Embryonic facial prominence (tissue), 1 donor: ENCODE measurements at regions not wholly inside any gene's neighbourhood (a gene's known extent, or its start where the extent isn't known, plus 50 kb on each side); places are given as distances from the start of the nearest gene placed in this dataset.

Experiments
- DNase-seq: peaks from one replicate; pipeline ENCODE4 v3.0.0-alpha.2; 2016; ENCODE audit errors: extremely low spot score

GRCh38 chr9:129240581-129241211 is 62.6 kb upstream of the IER5L start:
- DNase-seq = no peak

DNA sequence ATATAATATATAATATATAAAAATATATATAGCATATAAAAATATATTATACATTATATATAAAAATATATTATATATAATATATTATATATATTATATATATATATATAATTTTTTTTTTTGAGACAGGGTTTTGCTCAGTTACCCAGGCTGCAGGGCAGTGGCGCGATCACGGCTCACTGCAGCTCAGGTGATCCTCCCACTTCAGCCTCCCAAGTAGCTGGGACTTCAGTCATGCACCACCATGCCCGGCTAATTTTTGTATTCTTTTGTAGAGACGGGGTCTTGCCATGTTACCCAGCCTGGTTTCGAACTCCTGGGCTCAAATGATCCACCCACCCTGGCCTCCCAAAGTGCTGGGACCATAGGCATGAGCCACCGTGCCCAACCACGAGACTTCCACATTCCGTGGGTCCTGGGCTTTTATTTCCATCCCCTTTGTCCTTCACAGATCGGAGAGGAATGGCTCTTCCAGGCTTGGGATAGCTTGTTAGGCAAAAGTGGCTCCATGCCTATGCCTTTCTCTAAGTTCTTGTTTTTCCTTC is 62.0 kb upstream of the IER5L start:
- no peak for DNase-seq

GRCh38 chr9:129237803-129238202 is 59.7 kb upstream of the IER5L start:
- no peak for DNase-seq

- DNase-seq = no peak
Observed at GRCh38 chr9:129237164-129237611, 59.1 kb upstream of the IER5L start.

DNA sequence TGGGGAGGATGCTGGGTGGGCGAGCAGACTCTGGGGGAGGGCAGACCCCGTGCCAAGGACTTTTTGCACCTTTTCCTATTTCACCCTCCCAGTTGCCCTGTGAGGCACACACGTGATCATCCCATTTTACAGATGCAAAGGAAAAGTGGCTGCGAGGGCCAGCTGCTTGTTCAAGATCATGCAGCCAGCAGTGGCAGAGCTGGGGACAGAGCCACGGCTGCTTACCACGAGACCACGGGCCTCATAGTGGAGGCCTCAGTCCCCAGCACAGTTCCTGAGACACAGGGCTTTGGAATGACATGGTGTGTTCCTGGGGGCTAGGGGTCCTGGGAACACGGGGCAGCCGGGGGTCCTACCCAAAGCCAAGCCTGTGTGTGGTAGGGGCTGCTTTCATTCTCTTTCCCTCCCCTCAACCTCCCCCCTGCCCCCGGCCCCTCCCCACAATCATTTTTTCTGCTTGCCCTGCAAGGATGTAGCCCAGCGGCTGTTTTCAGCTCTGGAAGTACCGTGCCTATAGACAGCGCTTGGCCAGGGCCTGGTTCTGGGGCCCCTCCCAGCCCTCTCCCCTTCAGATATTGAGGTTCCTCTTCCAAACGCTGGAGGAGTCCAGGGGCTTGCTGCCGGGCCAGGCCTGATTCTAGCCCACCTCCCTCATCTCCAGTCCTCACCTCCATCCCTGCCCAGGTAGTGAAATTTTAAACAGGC is 58.5 kb upstream of the IER5L start:
- no peak for DNase-seq

- no peak for DNase-seq
Observed at GRCh38 chr9:129235931-129236331, 57.9 kb upstream of the IER5L start.

GRCh38 chr9:129235041-129235930 is 57.2 kb upstream of the IER5L start:
- DNase-seq = no peak

DNA sequence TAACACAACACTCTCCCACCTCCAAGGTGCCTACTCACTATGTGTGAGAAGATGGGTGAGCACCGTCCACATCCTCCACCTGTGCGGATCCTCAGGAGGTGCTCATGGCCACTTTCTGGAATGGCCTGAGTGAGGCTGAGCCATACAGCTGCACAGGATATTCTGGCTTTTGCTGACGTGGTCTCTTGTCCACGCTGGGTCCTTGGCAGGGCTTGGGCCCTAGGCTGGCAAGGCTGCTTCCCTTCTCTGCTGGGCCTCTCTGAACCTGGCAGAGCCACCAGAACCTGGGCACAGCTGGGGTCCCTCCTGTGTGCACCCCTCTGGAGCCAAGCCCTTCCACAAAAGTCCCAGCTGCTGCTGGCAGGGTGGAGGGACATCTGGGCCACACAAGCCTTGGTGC is 56.4 kb upstream of the IER5L start:
- DNase-seq = no peak

DNA sequence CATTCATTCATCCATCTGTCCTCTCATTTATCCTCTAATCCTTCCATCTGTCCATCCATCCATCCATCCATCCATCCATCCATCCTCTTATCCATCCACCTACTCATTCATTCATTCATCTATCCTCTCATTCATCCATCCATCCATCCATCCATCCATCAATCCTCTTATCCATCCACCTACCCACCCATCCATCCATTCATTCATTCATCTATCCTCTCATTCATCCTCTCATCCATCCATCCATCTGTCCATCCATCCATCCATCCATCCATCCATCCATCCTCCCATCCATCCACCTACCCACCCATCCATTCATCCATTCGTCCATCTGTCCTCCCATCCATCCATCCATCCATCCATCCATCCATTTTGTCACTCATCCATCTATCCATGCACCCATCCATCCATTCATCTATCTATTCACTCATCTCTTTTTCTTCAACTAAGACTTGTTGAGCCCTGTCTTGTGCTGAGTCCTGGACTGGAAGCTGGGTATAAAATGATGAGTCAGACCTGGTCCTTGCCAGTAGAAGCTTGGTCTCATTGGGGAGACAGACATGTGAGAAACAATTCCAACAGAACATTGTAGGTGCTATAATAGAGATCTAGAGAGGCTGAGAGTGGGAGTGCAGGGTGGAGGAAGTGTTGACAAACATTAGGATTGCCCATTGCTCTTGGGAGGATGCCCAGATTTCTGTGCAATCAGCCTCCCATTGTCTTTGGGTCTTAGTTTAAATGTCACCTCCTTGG is 55.0 kb upstream of the IER5L start:
- DNase-seq = no peak

DNA sequence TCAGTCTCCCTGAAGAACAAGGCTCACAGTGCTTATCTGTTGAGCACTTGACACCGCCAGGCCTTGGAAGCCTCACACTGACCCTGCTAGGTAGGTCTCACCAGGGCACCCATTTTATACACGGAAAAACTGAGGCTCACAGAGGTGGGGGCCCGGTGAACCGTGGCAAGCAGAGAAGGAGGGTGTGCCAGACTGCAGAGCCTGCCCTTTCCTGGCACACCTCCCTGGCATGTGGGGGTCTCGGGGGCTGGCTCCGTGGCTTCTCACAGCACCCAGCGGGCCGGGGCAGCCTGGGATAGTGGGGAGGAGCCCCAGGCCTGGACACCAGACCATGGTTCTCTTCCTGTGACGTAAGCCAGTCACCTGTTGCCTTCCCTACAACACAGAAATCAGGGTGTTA is 53.7 kb upstream of the IER5L start:
- no peak for DNase-seq

GRCh38 chr9:129231022-129231739 is 53.1 kb upstream of the IER5L start:
- no peak for DNase-seq

DNA sequence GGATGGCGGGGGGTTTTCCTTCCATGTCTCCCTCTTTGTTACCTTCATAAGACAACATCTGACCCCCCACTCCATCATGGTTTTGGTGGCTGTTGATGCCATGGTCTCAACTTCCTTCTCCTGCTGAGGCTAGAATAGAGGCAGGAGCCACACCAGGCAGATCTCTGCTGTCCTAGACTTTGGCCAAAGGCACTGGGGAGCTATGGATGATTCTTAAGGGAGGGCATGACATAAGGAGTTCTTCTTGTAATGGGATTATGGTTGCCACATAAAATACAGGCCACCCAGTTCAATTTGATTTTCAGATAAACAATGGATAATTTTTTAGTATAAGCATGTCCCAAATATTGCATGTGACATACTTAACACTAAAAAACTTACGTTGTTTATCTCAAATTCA is 52.2 kb upstream of the IER5L start:
- DNase-seq = no peak
